Lung microvascular endothelial cell (primary cell): ENCODE measurements at regions not wholly inside any gene's neighbourhood (a gene's known extent, or its start where the extent isn't known, plus 50 kb on each side); places are given as distances from the start of the nearest gene placed in this dataset.

ENCODE experiments used
- DNase-seq, 2 donors: peaks; one replicate each; pipeline versions ENCODE4 v3.0.0 to v3.0.0-alpha.2; 2010; ENCODE audit warnings: low read depth in 2 of 2

DNA sequence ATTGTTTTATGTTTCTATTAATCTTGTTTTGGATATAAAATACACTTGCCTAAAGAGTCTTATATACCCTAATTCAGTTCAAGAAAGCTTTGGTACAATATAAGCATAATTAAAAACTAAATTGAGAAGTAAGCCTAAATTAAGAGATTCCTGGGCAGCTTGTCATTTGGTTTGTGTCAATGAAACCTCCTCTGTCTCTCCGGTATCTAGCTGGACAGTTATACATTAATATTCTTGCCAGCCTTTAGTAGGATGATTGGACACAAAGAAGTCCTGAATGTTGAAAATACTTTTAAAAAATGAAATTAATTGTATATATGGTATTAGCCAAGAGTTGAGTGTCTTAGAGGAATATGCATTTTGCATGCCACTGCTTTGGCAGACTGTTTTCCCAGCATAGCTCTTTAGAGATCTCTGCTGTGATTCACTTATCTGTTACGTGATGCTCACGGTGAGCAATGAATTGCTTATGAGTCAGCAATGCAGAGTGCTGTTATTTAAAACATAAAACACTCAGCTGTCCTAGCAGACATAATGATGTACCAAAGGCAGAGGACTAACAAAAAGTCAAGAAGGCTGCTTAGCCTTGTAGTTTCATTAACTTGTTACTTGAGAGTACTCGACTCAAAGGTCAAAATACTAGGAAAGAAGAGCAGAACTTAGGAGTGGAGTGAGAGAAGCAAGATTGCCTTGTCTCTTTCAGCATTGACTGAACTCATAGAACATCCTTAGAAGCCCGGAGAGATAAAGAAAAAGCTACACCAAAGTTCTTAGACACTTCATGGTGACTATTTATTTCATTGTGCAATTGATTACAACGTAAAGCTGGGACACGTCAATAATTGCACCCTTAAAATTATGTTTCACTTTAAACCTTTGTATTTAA, 1296.1 kb upstream of the PCDH7 start:
- DNase-seq, result no peak

GRCh38 chr4:29453303-29453820, 1266.8 kb upstream of the PCDH7 start:
- DNase-seq, result no peak

DNA sequence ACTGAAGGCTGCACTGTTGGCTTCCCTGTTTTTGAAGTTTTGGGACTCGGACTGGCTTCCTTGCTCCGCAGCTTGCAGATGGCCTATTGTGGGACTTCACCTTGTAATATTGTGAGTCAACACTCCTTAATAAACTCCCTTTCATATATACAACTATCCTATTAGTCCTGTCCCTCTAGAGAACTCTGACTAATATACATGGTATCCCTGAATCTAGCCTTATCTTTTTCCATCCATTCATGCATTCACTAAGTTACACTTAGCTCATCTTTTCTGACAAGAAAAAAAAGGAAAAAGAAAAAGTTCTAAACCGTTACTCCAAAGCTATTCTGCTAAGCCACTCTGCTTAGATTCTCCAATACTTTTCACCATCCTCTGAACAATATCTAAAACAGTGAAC, 1260.2 kb upstream of the PCDH7 start:
- no peak for DNase-seq

DNA sequence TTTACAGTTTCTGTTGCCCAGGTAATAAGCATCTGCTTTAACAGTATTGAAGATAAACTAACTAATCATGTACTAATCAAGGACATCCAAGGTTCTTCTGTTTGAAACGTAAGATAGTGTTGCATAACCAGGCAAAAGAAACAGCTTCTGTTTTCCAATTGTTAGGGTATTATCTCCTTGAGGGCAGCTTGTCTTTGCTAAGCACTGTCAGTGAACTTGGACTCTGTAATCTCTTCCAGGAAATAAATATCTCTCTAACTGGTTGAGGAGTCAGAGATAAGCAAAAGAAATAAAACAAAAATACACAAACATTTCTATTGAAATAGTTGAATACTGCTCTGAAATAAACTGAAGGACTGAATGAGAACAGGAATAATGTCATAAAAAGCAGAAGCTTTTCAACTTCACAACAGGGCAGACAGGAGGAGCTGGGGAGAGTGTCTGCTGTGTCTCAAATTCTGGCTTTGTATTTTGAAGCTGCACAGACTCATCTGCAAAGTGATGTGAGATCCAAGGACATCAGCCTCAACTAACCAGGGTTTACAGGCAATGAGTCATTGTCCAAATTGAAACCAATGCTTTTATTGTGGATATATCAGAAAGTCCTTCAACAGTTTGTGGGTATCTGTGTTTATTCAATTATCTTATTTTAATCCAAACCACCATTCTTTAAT, 1253.0 kb upstream of the PCDH7 start:
- DNase-seq, result no peak
